ENCODE measurements at regions not wholly inside any gene's neighbourhood (a gene's known extent, or its start where the extent isn't known, plus 50 kb on each side); places are given as distances from the start of the nearest gene placed in this dataset.

DNA sequence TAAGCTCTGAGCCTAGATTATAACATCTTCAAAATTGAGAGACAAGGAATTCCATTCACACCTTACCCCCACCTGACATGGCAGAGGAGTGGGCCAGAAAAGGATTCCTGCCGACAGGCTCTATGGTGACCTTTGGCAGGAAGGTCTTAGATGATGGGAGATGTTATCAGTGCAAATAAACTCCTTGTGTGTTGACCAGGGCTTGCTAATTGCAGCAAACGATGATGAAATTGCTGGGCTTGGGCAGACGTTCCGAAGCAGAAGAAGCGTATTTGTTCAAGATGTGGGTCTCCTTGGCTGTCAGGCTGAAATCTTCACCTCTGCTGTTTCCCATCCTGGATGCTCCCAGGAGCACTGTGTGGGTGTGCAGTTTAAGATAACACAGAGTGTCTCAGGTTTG, 183.7 kb upstream of the CADM1 start:
- no peaks in the 10 kb centered on the region for H3F3A ChIP-seq (ENCODE audit: control insufficient read depth, insufficient read depth)
- H3K36me3 ChIP-seq (ENCODE audit: control insufficient read depth, low read length): no peaks in the 10 kb centered on the region
- no peak overlapping the region for H3K4me2 ChIP-seq (ENCODE audit: low read length)
- H3K9me2 ChIP-seq (replicated peaks; ENCODE audit: control insufficient read depth, low read length): no peaks in the 10 kb centered on the region
- no peak overlapping the region for H3K27ac ChIP-seq (ENCODE audit: low read depth, low read length)
- no peaks in the 10 kb centered on the region for H3K79me2 ChIP-seq (ENCODE audit: control insufficient read depth, low read length)
- no peaks in the 10 kb centered on the region for H4K20me1 ChIP-seq (ENCODE audit: control insufficient read depth, insufficient read depth, low read depth, low read length)
- H3K9me3 ChIP-seq (ENCODE audit: control insufficient read depth, insufficient read depth, low read length): no peaks in the 10 kb centered on the region
- H3K4me3 ChIP-seq (ENCODE audit: low read length): no peak overlapping the region
- H3K27me3 ChIP-seq (ENCODE audit: control insufficient read depth, low read length): no peaks in the 10 kb centered on the region
- no peak for TF ChIP-seq CTCF (IDR thresholded peaks at IDR 0.05; ENCODE audit: low read depth, low read length, poor library complexity, severe bottlenecking)
- TF ChIP-seq EZH2phosphoT487 (IDR thresholded peaks at IDR 0.05; ENCODE audit: borderline replicate concordance, low read length): no peak
- H3K4me1 ChIP-seq (ENCODE audit: control insufficient read depth, low read length): no peaks in the 10 kb centered on the region

GRCh38 chr11:115684699-115685098, 180.5 kb upstream of the CADM1 start:
- H3F3A ChIP-seq (ENCODE audit: control insufficient read depth, insufficient read depth): no peaks in the 10 kb centered on the region
- H3K79me2 ChIP-seq (ENCODE audit: control insufficient read depth, low read length): no peaks in the 10 kb centered on the region
- H3K36me3 ChIP-seq (ENCODE audit: control insufficient read depth, low read length): no peaks in the 10 kb centered on the region

GRCh38 chr11:115684135-115684534, 179.9 kb upstream of the CADM1 start:
- no peaks in the 10 kb centered on the region for H4K20me1 ChIP-seq (ENCODE audit: control insufficient read depth, insufficient read depth, low read depth, low read length)
- no peaks in the 10 kb centered on the region for H3K9me3 ChIP-seq (ENCODE audit: control insufficient read depth, insufficient read depth, low read length)
- H3K4me1 ChIP-seq (ENCODE audit: control insufficient read depth, low read length): no peaks in the 10 kb centered on the region
- H3K36me3 ChIP-seq (ENCODE audit: control insufficient read depth, low read length): no peaks in the 10 kb centered on the region
- H3K27me3 ChIP-seq (ENCODE audit: control insufficient read depth, low read length): no peaks in the 10 kb centered on the region
- H3K4me3 ChIP-seq (ENCODE audit: low read length): no peak overlapping the region
- TF ChIP-seq CTCF (IDR thresholded peaks at IDR 0.05; ENCODE audit: low read depth, low read length, poor library complexity, severe bottlenecking): no peak
- TF ChIP-seq EZH2phosphoT487 (IDR thresholded peaks at IDR 0.05; ENCODE audit: borderline replicate concordance, low read length): no peak
- H3K4me2 ChIP-seq (ENCODE audit: low read length): no peak overlapping the region
- no peak overlapping the region for H3K27ac ChIP-seq (ENCODE audit: low read depth, low read length)
- no peaks in the 10 kb centered on the region for H3K9me2 ChIP-seq (replicated peaks; ENCODE audit: control insufficient read depth, low read length)
- no peaks in the 10 kb centered on the region for H3K79me2 ChIP-seq (ENCODE audit: control insufficient read depth, low read length)
- H3F3A ChIP-seq (ENCODE audit: control insufficient read depth, insufficient read depth): no peaks in the 10 kb centered on the region

More at GRCh38 chr11:115684699-115685098, 180.5 kb upstream of the CADM1 start:
- Histone ChIP-seq H3K27me3 (ENCODE audit: control insufficient read depth, low read length) (no peaks in the 10 kb centered on the region), H3K4me1 (ENCODE audit: control insufficient read depth, low read length) (no peaks in the 10 kb centered on the region), H3K9me3 (ENCODE audit: control insufficient read depth, insufficient read depth, low read length) (no peaks in the 10 kb centered on the region), H3K9me2 (replicated peaks; ENCODE audit: control insufficient read depth, low read length) (no peaks in the 10 kb centered on the region), H4K20me1 (ENCODE audit: control insufficient read depth, insufficient read depth, low read depth, low read length) (no peaks in the 10 kb centered on the region), H3K27ac (ENCODE audit: low read depth, low read length) (no peak overlapping the region), H3K4me2 (ENCODE audit: low read length) (no peak overlapping the region), H3K4me3 (ENCODE audit: low read length) (no peak overlapping the region)
- TF ChIP-seq EZH2phosphoT487 (IDR thresholded peaks at IDR 0.05; ENCODE audit: borderline replicate concordance, low read length) (no peak), CTCF (IDR thresholded peaks at IDR 0.05; ENCODE audit: low read depth, low read length, poor library complexity, severe bottlenecking) (no peak)

DNA sequence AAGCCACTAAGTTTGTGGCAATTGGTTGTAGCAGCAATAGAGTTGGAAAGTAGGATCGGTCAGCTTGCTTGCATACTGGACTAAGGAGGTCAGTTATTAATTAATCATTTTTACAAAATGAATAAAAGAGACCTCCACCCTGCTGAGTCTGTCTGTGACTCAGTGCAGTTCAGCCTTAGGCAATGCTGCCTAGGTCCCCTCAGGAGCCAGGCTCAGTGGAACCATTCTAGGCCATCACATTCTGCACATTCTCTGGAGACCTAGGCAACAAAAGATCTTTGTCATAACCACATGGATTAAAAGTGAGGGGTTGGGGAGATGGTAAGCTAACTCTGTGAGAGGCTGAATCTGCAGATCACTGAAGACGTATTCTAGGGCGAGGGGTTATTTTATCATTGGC, 178.7 kb upstream of the CADM1 start:
- Histone ChIP-seq H3K27me3 (ENCODE audit: control insufficient read depth, low read length) (no peaks in the 10 kb centered on the region), H4K20me1 (ENCODE audit: control insufficient read depth, insufficient read depth, low read depth, low read length) (no peaks in the 10 kb centered on the region), H3K9me2 (replicated peaks; ENCODE audit: control insufficient read depth, low read length) (no peaks in the 10 kb centered on the region), H3K79me2 (ENCODE audit: control insufficient read depth, low read length) (no peaks in the 10 kb centered on the region), H3F3A (ENCODE audit: control insufficient read depth, insufficient read depth) (no peaks in the 10 kb centered on the region), H3K4me2 (ENCODE audit: low read length) (no peak overlapping the region), H3K4me1 (ENCODE audit: control insufficient read depth, low read length) (no peaks in the 10 kb centered on the region), H3K27ac (ENCODE audit: low read depth, low read length) (no peak overlapping the region), H3K4me3 (ENCODE audit: low read length) (no peak overlapping the region), H3K9me3 (ENCODE audit: control insufficient read depth, insufficient read depth, low read length) (no peaks in the 10 kb centered on the region), H3K36me3 (ENCODE audit: control insufficient read depth, low read length) (no peaks in the 10 kb centered on the region)
- no peak for TF ChIP-seq EZH2phosphoT487 (IDR thresholded peaks at IDR 0.05; ENCODE audit: borderline replicate concordance, low read length)
- no peak for TF ChIP-seq CTCF (IDR thresholded peaks at IDR 0.05; ENCODE audit: low read depth, low read length, poor library complexity, severe bottlenecking)

Measured in DOHH2 (cell line).